GM18868 (cell line): ENCODE measurements at regions not wholly inside any gene's neighbourhood (a gene's known extent, or its start where the extent isn't known, plus 50 kb on each side); places are given as distances from the start of the nearest gene placed in this dataset.

Experiments
- ATAC-seq: cut with Tn5 transposase; IDR thresholded peaks from one replicate; pipeline ENCODE4 v1.9.1; 2021; ENCODE audit warnings: mild to moderate bottlenecking, moderate library complexity; ENCODE audit not compliant: unreplicated experiment

DNA sequence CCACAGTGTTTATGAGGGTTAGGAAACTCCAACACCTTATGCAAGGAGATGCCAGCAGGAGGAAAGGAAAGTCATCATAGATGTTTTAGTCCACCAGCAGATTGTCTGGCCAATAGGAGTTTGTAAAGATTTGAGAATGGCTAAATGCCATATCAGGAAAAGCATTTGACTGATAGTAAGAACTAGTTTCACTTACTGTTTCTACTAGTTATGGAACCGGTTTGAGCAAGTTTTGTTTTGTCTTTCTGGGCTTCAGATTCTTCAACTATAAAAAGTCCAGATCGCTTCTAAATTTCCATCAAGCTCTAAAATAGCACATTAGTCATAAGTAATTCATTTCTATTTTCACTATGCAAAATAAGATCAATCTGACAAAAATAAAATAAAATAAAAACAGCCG lies 254.8 kb upstream of the TMCO5A start:
- ATAC-seq = no peak

DNA sequence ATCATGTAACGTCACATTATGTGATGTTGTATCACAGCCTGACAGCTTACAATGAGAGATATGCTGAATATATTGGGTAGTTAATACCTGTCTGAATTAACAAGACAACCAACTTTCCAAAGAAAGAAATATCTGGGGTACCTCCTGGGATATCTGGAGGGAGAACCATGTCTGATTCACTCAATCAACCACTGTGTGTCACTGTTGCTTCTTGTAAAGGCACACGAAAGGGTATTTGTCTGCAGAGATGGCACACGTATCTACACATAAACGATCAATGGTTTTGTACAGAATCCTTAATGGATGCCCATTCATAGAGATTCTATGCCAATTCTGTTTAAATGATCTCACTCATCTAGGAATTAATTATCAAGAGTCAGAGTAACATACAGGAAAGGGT lies 252.1 kb upstream of the TMCO5A start:
- ATAC-seq = no peak

DNA sequence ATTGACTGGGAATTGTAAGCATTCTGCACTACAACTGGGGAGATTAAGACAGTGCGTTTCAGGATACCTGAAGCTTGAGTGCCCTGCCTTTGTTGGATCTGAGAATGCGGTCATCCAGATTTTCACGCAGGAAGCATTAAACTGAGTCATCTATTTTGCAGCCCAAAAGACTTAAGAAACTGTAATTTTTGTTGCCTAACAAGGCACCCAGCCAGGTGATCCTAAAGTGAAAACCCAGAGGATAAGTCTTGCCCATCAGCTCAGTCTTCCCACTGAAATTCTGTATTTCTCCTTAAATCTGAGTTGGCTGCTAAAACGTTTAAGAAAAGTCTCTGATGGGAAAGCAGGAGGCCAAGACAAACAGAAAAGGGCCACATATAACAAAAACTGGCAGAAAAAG lies 242.5 kb upstream of the TMCO5A start:
- no peak for ATAC-seq

DNA sequence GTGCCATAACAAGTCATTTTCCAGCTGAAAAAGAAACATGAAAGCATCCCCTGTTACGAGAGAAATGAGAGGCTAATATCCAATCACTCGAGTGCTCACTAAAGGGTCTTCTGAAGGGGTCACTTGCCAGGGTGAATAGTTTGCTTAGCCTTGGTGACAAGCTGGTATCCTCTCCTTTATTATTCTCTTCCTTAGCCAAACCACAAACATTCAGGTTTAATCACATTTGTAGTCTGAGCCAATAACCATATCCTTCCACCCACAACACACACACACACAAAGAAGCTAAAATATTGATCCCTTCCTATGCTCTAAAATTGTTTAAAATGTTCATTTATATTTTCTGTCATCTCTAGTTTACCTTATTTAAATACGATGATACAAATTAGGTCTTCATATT lies 240.5 kb upstream of the TMCO5A start:
- no peak for ATAC-seq

DNA sequence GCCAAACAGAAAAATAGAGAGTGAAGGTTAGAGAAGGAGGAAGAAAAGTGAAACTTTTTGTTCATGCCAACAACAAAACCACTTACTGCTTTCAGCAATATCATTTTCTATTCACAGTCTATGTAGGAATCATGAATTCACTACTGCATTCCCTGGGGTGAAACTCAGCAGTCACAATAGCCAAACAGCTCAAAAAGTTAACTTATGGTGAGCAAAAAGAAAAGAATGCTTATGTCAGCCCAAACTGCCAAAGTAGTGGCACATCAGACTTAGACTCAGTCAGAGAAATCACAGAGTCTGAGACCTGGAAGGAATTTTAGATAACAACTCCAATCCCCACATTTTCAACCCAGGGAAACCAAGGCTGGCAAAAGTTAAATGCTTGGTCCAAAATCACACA lies 238.7 kb upstream of the TMCO5A start:
- ATAC-seq = no peak

DNA sequence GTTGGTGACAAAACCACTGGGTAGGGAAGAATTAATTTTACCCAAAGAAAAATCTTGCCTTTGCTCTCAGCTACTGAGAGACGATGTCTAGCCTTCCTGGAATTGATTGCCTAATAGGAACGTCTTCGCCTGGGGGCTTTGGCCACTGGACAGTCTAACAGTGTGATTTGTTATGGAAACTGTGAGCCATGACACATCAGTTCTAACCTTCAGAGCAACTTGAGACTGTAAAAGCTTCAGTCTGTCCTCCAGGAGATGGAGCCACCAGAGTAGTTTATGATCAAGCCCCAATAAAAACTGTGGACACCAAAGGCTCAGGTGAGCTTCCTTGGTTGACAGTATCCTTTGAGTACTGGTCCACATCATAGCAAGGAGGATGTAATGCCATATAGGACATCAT lies 235.8 kb upstream of the TMCO5A start:
- ATAC-seq = no peak

DNA sequence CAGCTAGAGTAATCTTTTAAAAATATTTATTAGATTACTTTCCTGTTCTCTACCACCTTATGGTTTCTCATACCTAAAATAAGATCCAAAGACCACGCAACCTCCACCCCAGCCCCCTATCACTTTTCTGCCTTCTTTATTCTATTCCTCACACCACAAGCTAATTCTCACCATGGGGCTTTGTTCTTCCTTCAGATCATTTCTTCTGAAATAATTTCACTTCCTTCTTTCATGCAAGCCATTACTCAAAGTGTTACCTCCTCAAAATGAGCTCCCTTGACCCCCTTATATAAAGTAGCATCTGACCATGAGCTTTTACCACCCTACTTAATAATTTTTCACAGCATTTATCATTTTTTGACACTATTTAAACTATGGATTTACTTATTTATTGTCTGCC lies 233.2 kb upstream of the TMCO5A start:
- peak; percentile 83 for ATAC-seq

DNA sequence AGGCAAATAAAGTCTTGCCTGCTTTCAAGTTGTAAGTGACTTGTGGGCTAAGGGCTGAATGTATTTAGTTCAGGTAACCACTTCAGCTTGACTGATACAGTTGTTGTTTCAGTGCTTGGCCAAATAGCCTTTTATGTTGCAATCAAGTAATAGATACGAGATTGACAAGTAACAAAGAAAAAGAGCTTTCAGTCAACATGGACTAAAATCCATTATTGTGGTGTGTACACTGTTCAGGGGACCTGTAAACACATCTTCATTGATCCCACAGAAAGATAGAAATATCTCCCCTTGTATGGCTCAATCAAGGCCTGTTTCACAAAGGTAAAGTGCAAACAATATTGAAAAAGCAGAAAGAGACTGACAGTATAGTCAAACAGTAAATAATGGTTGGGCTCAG lies 224.8 kb upstream of the TMCO5A start:
- no peak for ATAC-seq

DNA sequence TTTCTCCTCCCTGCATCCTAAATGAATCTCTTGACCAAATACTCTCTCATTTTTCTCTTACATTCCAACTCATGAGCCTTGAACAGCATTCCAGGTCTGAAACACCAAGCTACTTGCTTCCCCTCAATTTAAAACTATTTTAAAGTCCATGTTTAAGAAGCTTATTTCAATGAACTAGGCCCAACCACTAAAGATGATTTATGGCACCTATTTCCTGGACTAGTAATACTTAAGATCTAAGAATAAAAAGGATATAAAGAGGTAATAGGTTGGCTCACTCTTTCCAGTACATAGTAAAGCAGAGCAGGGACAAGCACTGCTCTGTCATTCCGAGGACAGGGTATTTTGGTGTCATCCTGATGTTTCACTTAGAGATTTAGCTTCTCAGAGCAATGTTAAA lies 219.3 kb upstream of the TMCO5A start:
- no peak for ATAC-seq

DNA sequence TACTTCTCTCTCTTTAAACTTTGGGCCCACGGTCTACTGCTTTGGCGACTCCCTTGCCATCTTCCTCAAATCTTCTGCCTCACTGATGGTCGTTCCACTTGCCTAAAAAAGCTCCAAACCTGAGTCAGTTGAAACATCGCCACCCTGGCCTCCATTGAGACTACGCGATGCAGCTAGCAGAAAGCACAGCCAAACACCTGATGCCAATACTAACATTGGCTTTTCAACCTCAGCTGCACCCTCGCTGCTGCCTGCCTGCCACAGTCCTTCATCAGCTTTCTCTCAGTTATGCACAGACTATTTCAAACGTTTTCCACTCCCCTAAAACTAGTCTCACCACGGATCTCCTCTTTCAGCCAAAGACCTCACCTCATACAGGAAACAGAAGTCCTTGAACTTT lies 214.2 kb upstream of the TMCO5A start:
- no peak for ATAC-seq

DNA sequence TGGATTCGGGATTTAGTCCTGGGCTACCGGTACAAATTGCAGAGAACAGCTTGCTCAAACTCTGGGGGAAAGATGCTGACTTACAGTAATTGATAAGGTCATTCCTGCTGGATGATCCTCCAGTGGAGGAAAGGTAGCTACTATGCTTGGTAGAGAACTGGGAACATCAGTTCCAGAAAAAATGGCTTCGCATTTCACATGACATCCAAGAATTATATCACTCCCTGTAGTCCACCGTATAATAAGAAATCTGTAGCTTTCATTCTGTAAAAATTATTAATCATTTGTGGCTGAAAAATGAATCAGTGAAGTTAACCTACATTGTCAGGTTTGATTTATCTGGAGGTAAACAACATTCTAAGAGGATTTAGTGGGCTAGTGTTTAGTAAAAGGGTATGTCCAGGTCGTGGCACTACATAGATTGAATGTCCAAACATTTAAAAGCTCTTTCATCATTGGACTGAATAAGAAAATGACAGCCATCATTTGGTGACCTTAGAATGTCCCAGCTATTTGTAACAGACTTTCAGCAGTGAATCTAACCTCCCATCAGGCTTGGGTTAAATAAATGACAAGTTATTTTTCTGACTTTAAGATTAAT lies 203.2 kb upstream of the TMCO5A start:
- ATAC-seq = no peak

DNA sequence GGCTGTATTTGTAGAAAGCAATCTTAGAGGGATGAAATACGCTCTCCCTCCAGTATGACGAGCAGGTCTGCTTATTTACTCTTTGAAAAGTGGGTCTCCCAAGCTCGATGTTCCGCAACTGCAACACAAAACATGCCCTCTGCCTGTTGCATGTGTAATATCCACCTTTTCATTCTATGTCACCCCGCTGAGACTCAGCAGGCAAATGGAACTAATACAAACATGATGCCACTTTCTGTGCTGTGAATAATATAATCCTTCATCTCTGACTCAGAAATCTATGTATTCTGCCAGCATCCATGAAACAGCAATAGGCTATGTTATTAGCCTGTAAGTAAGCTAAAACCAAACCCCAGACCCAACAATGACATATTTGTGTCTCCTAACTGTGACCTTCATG lies 200.8 kb upstream of the TMCO5A start:
- ATAC-seq = no peak

DNA sequence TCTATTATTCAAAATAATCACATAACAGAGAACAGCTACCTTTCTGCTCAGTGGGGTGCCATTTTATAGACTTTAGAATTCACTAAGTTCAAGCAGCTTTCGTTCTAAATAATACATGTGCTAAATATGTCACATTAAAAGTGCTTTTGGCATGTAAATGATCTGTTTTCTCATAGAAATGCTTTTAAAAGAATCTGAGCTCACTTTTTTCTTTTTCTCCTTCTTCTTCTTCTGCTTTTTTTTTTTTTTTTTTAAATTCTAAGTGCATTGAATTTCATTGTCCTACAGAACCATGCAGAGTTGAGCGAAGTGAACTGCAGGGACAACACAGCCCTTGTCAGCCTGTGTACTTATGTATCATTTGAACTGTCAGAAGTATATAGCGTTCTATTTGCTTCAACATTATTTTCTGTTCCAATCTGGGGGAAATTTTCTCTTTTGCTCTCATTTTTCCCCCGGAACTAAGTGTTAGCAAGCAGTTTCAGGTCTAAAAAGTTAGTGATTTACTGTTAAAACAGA lies 193.8 kb upstream of the TMCO5A start:
- no peak for ATAC-seq

DNA sequence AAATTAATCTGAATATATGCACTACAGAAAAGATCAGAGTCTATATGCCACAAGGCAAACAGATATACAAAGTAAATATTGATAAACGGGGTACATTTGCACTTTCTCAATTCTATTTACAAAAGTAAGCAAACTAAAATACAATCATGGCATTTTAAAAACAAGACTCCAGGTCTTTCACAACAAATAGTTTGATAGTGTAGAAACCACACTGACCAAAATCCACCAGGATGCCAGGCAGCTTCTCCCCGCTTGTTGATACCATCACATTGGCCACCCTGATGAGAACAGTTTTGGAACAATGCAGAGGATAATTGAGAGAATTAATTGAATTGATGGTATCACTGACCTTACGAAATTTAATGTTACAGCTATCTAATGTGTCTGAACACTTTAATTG lies 190.6 kb upstream of the TMCO5A start:
- ATAC-seq = no peak

DNA sequence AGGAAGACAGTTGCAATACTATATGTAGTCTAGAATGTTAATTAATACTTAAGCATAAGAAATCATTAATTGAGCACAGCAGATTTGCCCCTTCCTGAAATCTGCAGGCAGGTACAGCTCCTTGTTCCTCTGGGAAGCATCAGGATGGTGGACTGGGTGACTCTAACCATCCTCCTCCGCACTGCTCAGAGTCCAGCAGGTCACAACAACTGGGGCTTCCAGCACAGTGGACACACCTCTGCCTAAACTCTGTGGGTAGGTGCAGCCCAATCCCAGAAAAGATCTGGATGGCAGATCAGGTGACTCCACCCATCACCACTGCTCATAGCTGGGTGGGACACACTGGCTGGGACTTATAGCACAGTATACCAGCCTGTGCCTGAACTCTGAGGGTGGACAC lies 189.9 kb upstream of the TMCO5A start:
- no peak for ATAC-seq

DNA sequence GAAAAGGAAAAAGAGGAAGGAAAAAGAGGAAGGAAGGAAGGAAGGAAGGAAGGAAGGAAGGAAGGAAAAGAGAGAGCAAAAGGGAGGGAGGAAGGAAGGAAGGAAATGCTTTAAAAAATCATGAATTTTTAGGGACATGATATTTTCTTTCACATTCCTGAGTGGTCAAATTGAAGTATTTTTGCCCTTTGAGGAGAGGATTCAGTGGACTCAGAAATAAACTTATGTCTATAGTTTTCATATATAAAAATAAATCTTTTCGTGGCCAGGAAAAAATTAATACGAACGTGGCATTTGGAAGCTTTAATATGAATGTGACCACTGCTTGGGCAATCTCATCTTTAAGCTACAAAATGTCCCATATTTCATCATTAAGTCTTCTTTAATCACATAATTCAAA lies 183.0 kb upstream of the TMCO5A start:
- ATAC-seq = no peak

DNA sequence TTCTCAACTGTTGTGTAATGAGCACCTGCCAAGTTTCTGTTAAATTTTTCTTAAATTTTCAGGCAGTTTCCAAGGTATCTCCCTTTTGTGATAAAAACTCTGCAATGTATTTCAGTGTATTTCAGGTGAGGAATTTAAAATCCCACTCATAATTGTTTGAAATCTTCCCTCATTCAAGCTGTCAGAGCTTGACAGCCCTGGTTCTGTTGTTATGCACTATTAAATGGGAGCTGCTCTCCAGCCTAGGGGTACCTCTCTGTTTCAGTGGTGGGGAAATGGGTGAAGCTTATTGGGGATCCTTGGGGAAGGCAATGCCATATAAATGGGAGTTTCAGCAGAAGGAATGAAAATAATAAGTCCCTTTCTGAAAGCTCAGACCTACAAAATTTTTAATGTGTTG lies 178.0 kb upstream of the TMCO5A start:
- no peak for ATAC-seq

DNA sequence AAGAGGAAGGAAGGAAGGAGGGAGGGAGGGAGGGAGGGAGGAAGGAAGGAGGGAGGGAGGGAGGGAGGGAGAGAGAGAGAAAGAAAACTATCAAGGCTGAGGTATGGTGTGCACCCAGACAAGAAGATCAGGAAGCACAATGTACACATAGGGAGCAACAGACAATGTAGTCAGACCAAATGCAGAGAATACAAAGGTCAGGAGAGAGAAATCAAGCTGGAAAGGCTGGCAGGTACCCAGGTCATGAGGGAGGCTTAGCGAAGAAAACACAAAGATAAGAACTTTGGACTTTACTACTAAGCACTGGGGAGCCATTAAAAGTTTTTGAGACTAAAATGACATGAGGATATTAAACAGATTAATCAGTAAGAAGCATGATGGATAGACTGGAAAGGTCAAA lies 176.0 kb upstream of the TMCO5A start:
- ATAC-seq = no peak

DNA sequence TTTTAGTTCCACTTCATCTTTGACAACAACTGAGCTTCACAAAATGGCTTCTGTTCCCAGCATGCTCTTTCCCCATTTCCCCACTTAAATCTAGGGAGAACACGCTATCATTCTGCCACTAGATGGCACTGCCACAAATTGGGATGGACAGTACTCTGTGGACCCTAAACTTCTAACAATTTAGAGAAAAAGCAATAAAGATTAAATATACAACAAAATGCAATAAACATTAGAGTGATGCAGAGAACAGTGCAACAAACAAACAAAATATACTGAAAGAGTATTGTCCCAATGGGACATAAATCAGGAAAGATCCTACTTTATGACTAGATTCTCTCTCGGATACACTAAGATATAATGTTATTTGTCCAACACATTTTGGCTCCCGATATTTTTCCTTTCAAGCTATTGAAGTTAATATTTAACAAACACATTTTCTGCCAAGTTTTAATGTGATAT lies 169.7 kb upstream of the TMCO5A start:
- ATAC-seq = peak; percentile 39

DNA sequence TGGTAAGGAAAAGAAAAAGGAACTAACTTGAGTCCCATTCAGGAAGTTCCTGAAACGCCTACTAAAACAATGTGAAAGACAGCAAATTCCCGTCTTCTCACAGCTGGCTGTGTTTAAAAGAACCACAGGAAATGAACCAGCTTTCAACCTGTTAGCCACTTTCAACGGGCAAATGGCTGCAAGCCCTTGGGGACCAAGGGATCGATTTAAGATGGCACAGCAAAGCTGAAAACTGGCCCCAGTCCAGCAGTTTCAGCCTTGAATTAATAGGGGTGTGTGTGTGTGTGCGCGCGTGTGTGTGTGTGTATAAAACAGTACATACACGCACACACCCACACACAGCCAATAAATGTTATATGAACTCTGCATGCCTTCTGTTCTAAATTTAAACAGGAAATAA lies 168.7 kb upstream of the TMCO5A start:
- ATAC-seq = peak; percentile 35

DNA sequence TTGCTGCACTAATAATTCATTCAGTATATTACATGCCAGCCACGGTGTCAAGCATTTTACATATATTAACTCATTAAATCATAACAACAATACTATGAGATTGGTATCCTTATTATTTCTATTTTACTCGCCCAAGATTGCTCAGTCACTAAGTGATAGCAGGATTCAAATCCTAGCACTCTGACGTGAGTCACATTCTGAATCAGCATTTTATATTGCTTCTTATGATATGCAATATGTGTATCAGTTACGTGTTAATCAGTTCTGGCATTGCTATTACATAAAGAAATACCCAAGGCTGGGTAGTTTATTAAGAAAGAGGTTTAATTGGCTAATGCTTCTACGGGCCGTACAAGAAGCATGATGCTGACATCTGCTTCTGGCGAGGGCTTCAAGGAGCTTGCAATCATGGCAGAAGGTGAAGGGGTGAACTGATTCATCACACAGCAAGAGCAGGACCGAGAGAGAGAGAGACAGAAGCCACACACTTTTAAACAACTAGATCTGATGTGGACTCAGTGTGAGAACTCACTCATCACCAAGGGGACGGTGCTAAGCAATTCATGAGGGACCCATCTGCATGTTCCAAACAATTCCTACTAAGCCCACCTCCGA lies 166.5 kb upstream of the TMCO5A start:
- ATAC-seq = no peak

DNA sequence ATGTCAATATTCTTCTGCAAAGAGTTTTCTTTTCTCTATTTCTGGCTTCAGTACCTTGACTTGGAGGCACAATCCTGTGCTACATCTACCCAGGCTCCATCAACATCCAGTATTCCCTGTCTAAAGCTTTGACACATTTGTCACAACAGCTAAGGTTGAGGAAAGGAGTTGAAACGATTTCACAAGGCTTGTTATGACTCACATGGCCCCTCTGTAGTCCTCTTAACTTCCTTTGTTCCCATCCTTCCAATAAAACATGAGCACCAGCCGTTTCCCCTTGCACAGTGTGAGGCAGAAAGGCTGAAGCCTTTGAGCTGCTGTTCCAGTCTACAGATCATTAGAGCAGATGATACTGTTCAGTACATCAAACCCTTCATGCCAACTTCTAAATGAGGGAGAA lies 163.0 kb upstream of the TMCO5A start:
- ATAC-seq = no peak
